Neural progenitor cell (in vitro differentiated cells): ENCODE measurements at regions not wholly inside any gene's neighbourhood (a gene's known extent, or its start where the extent isn't known, plus 50 kb on each side); places are given as distances from the start of the nearest gene placed in this dataset.
A peak's percentile ranks its signal among the peaks of the same experiment; 100 is the strongest.

Experiments
- DNase-seq: peaks from one replicate; pipeline ENCODE4 v3.0.0-alpha.2; 2016; ENCODE audit warnings: low spot score
- H2AFZ ChIP-seq: fragments of 200-600 bp; sonication (generic); replicated peaks from 2 replicates; pipeline ENCODE4 v1.6.1; 2016; ENCODE audit warnings: antibody characterized with exemption
- H3F3A ChIP-seq: fragments of 200-600 bp; sonication (generic); 2 replicates; pipeline ENCODE4 v1.6.1; 2016; ENCODE audit warnings: antibody characterized with exemption, low read depth
- H3K27ac ChIP-seq: fragments of 200-600 bp; sonication (generic); 2 replicates; pipeline ENCODE4 v1.5.1; 2016; ENCODE audit warnings: mild to moderate bottlenecking
- H3K27me3 ChIP-seq: fragments of 200-600 bp; sonication (generic); 2 replicates; pipeline ENCODE4 v1.6.1; 2016; ENCODE audit warnings: mild to moderate bottlenecking, moderate library complexity
- H3K36me3 ChIP-seq: fragments of 200-600 bp; sonication (generic); 2 replicates; pipeline ENCODE4 v1.5.1; 2016
- H3K4me1 ChIP-seq: fragments of 200-600 bp; sonication (generic); 2 replicates; pipeline ENCODE4 v1.6.1; 2016; ENCODE audit warnings: mixed run types
- H3K4me2 ChIP-seq: fragments of 200-600 bp; sonication (generic); 2 replicates; pipeline ENCODE4 v1.6.1; 2016
- H3K4me3 ChIP-seq: fragments of 200-600 bp; sonication (generic); 2 replicates; pipeline ENCODE4 v1.5.1; 2016
- H3K79me2 ChIP-seq: fragments of 200-600 bp; sonication (generic); 2 replicates; pipeline ENCODE4 v1.6.1; 2016; ENCODE audit warnings: low read depth
- H3K9ac ChIP-seq: fragments of 200-600 bp; sonication (generic); 2 replicates; pipeline ENCODE4 v1.6.1; 2016
- H3K9me3 ChIP-seq: fragments of 200-600 bp; sonication (generic); 2 replicates; pipeline ENCODE4 v1.5.1; 2016; ENCODE audit warnings: low read depth
- H4K20me1 ChIP-seq: fragments of 200-600 bp; sonication (generic); 2 replicates; pipeline ENCODE4 v1.6.1; 2016; ENCODE audit warnings: low read depth
- H3K27ac Mint-ChIP-seq: 3 replicates; pipeline ENCODE4 v1.8.0; 2021; ENCODE audit warnings: mixed read lengths
- H3K27me3 Mint-ChIP-seq: 2 replicates; pipeline ENCODE4 v1.8.0; 2022; ENCODE audit warnings: low read depth, mild to moderate bottlenecking, inconsistent platforms, moderate library complexity, mixed read lengths; ENCODE audit not compliant: insufficient read depth
- H3K36me3 Mint-ChIP-seq: 3 replicates; pipeline ENCODE4 v1.8.0; 2021; ENCODE audit warnings: mixed read lengths
- H3K4me1 Mint-ChIP-seq: 3 replicates; pipeline ENCODE4 v1.8.0; 2021; ENCODE audit warnings: mixed read lengths
- H3K4me3 Mint-ChIP-seq: 3 replicates; pipeline ENCODE4 v1.8.0; 2021; ENCODE audit warnings: mild to moderate bottlenecking, moderate library complexity, mixed read lengths
- H3K9me3 Mint-ChIP-seq: 3 replicates; pipeline ENCODE4 v1.8.0; 2020; ENCODE audit warnings: mixed read lengths
- EZH2 ChIP-seq: fragments of 200-600 bp; sonication (generic); IDR thresholded peaks from 2 replicates; pipeline ENCODE4 v1.6.1; 2017; ENCODE audit warnings: antibody characterized with exemption, mild to moderate bottlenecking, moderate library complexity
- EZH2phosphoT487 ChIP-seq: fragments of 200-600 bp; sonication (generic); IDR thresholded peaks from 2 replicates; pipeline ENCODE4 v1.6.1; 2017; ENCODE audit warnings: antibody characterized with exemption
- TF ChIP-seq, protein P1 (sequence below): fragments of 200-600 bp; sonication (generic); IDR thresholded peaks from 2 replicates; pipeline ENCODE4 v1.5.1; 2017; ENCODE audit warnings: antibody characterized with exemption, mild to moderate bottlenecking

- H2AFZ ChIP-seq, result no peak overlapping the region
- H3K79me2 ChIP-seq, result no peaks in the 10 kb centered on the region
- no peak overlapping the region for H3K27ac ChIP-seq
- H3K36me3 Mint-ChIP-seq, result no peaks in the 10 kb centered on the region
- H3K4me3 Mint-ChIP-seq, result no peak overlapping the region
- peaks cover 9% of the 10 kb centered on the region for H3K4me1 Mint-ChIP-seq
- no peak for DNase-seq
- H3K4me2 ChIP-seq, result no peak overlapping the region
- H3K4me1 ChIP-seq, result no peaks in the 10 kb centered on the region
- peaks cover 3% of the 10 kb centered on the region for H3K27me3 Mint-ChIP-seq
- no peaks in the 10 kb centered on the region for H3K9me3 Mint-ChIP-seq
- no peaks in the 10 kb centered on the region for H3K36me3 ChIP-seq
- no peaks in the 10 kb centered on the region for H3K27me3 ChIP-seq
- no peaks in the 10 kb centered on the region for H3F3A ChIP-seq
- H3K27ac Mint-ChIP-seq, result no peak overlapping the region
- no peak overlapping the region for H3K9ac ChIP-seq
- H3K9me3 ChIP-seq, result no peaks in the 10 kb centered on the region
- H3K4me3 ChIP-seq, result no peak overlapping the region
- H4K20me1 ChIP-seq, result no peaks in the 10 kb centered on the region
- no peak for TF ChIP-seq EZH2
- no peak for TF ChIP-seq EZH2phosphoT487
Measured at GRCh38 chr20:50379049-50379990, 130.9 kb upstream of the PTPN1 start.

GRCh38 chr20:50379991-50380696 is 130.0 kb upstream of the PTPN1 start:
- H3K4me2 ChIP-seq, result no peak overlapping the region
- Mint-ChIP-seq H3K27ac (peak overlapping the region; percentile 50), H3K27me3 (peaks cover 3% of the 10 kb centered on the region), H3K36me3 (no peaks in the 10 kb centered on the region), H3K4me3 (no peak overlapping the region), H3K9me3 (no peaks in the 10 kb centered on the region), H3K4me1 (peaks cover 9% of the 10 kb centered on the region)
- H3K27me3 ChIP-seq, result no peaks in the 10 kb centered on the region
- TF ChIP-seq, protein P1, sequence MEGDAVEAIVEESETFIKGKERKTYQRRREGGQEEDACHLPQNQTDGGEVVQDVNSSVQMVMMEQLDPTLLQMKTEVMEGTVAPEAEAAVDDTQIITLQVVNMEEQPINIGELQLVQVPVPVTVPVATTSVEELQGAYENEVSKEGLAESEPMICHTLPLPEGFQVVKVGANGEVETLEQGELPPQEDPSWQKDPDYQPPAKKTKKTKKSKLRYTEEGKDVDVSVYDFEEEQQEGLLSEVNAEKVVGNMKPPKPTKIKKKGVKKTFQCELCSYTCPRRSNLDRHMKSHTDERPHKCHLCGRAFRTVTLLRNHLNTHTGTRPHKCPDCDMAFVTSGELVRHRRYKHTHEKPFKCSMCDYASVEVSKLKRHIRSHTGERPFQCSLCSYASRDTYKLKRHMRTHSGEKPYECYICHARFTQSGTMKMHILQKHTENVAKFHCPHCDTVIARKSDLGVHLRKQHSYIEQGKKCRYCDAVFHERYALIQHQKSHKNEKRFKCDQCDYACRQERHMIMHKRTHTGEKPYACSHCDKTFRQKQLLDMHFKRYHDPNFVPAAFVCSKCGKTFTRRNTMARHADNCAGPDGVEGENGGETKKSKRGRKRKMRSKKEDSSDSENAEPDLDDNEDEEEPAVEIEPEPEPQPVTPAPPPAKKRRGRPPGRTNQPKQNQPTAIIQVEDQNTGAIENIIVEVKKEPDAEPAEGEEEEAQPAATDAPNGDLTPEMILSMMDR, result no peak
- TF ChIP-seq EZH2phosphoT487 (no peak), EZH2 (no peak)
- no peaks in the 10 kb centered on the region for H3K79me2 ChIP-seq
- H4K20me1 ChIP-seq, result no peaks in the 10 kb centered on the region
- no peak for DNase-seq
- no peak overlapping the region for H3K4me3 ChIP-seq
- H3K9ac ChIP-seq, result no peak overlapping the region
- no peak overlapping the region for H3K27ac ChIP-seq
- no peaks in the 10 kb centered on the region for H3K4me1 ChIP-seq
- no peaks in the 10 kb centered on the region for H3K9me3 ChIP-seq
- H2AFZ ChIP-seq, result no peak overlapping the region
- no peaks in the 10 kb centered on the region for H3K36me3 ChIP-seq
- H3F3A ChIP-seq, result no peaks in the 10 kb centered on the region

GRCh38 chr20:50380697-50381040 is 129.5 kb upstream of the PTPN1 start:
- Histone ChIP-seq H3K4me1 (no peaks in the 10 kb centered on the region), H3K27ac (no peak overlapping the region), H2AFZ (no peak overlapping the region), H3F3A (no peaks in the 10 kb centered on the region), H3K27me3 (no peaks in the 10 kb centered on the region), H3K9ac (no peak overlapping the region), H4K20me1 (no peaks in the 10 kb centered on the region), H3K9me3 (no peaks in the 10 kb centered on the region), H3K4me3 (no peak overlapping the region), H3K4me2 (no peak overlapping the region), H3K36me3 (no peaks in the 10 kb centered on the region), H3K79me2 (no peaks in the 10 kb centered on the region)
- DNase-seq, result no peak
- TF ChIP-seq EZH2, result no peak
- no peak for TF ChIP-seq EZH2phosphoT487
- TF ChIP-seq, protein P1, result peak; percentile 36
- H3K27ac Mint-ChIP-seq, result peak overlapping the region; percentile 50
- H3K36me3 Mint-ChIP-seq, result no peaks in the 10 kb centered on the region
- H3K4me3 Mint-ChIP-seq, result no peak overlapping the region
- H3K4me1 Mint-ChIP-seq, result peaks cover 9% of the 10 kb centered on the region
- H3K9me3 Mint-ChIP-seq, result no peaks in the 10 kb centered on the region
- H3K27me3 Mint-ChIP-seq, result peaks cover 6% of the 10 kb centered on the region
